NCI-H82 treated with DMSO at 0.1 percent for 48 hours (cell line): ENCODE measurements at regions not wholly inside any gene's neighbourhood (a gene's known extent, or its start where the extent isn't known, plus 50 kb on each side); places are given as distances from the start of the nearest gene placed in this dataset.

Source experiments
- DNase-seq: peaks from one replicate; lab custom pipeline; 2025; ENCODE audit not compliant: unreplicated experiment; lab: John Stamatoyannopoulos, UW

GRCh38 chr2:144248350-144249034 lies 271.4 kb downstream of the ZEB2 start:
- DNase-seq = no peak

GRCh38 chr2:144244938-144245337 lies 275.0 kb downstream of the ZEB2 start:
- DNase-seq = no peak

GRCh38 chr2:144242311-144242710 lies 277.6 kb downstream of the ZEB2 start:
- DNase-seq = no peak

GRCh38 chr2:144241801-144242200 lies 278.1 kb downstream of the ZEB2 start:
- no peak for DNase-seq

- no peak for DNase-seq
Measured at GRCh38 chr2:144240656-144241339, 279.1 kb downstream of the ZEB2 start.

- no peak for DNase-seq
Measured at GRCh38 chr2:144239726-144240125, 280.2 kb downstream of the ZEB2 start.

GRCh38 chr2:144239306-144239705 lies 280.6 kb downstream of the ZEB2 start:
- no peak for DNase-seq

GRCh38 chr2:144237830-144238627 lies 281.9 kb downstream of the ZEB2 start:
- DNase-seq = no peak

- no peak for DNase-seq
Measured at GRCh38 chr2:144237108-144237507, 282.8 kb downstream of the ZEB2 start.

GRCh38 chr2:144235050-144235449 lies 284.9 kb downstream of the ZEB2 start:
- DNase-seq = no peak

GRCh38 chr2:144234542-144234871 lies 285.4 kb downstream of the ZEB2 start:
- DNase-seq = no peak

- DNase-seq = no peak
Measured at GRCh38 chr2:144233733-144234541, 286.0 kb downstream of the ZEB2 start.

GRCh38 chr2:144233317-144233716 lies 286.6 kb downstream of the ZEB2 start:
- no peak for DNase-seq

GRCh38 chr2:144230448-144231085 lies 289.4 kb downstream of the ZEB2 start:
- no peak for DNase-seq

GRCh38 chr2:144230033-144230432 lies 289.9 kb downstream of the ZEB2 start:
- DNase-seq = peak; percentile 17

- no peak for DNase-seq
Measured at GRCh38 chr2:144229296-144229695, 290.6 kb downstream of the ZEB2 start.

- DNase-seq = no peak
Measured at GRCh38 chr2:144227427-144228105, 292.4 kb downstream of the ZEB2 start.

GRCh38 chr2:144225076-144225475 lies 294.8 kb downstream of the ZEB2 start:
- no peak for DNase-seq

- DNase-seq = no peak
Measured at GRCh38 chr2:144224472-144224871, 295.4 kb downstream of the ZEB2 start.

- no peak for DNase-seq
Measured at GRCh38 chr2:144219979-144220378, 299.9 kb downstream of the ZEB2 start.
